ENCODE measurements at regions not wholly inside any gene's neighbourhood (a gene's known extent, or its start where the extent isn't known, plus 50 kb on each side); places are given as distances from the start of the nearest gene placed in this dataset.

GRCh38 chr13:99911965-99912566 lies 59.5 kb downstream of the ZIC5 start:
- Histone ChIP-seq H3K27ac (ENCODE audit: low read length) (no peak overlapping the region), H3K27me3 (ENCODE audit: control insufficient read depth, insufficient read depth, low read length) (peaks cover 54% of the 10 kb centered on the region), H3K4me1 (ENCODE audit: control insufficient read depth, insufficient read depth, low read length) (no peaks in the 10 kb centered on the region), H3K4me3 (ENCODE audit: low read length) (no peak overlapping the region), H3K9me3 (ENCODE audit: control insufficient read depth, low read depth, low read length) (no peaks in the 10 kb centered on the region), H3K36me3 (ENCODE audit: control insufficient read depth, insufficient read depth, low read length) (no peaks in the 10 kb centered on the region)
- WGBS (ENCODE audit: insufficient coverage, low lambda C conversion rate) = no CpG with 5 or more reads among the region's 8 CpGs
- no peak for DNase-seq

DNA sequence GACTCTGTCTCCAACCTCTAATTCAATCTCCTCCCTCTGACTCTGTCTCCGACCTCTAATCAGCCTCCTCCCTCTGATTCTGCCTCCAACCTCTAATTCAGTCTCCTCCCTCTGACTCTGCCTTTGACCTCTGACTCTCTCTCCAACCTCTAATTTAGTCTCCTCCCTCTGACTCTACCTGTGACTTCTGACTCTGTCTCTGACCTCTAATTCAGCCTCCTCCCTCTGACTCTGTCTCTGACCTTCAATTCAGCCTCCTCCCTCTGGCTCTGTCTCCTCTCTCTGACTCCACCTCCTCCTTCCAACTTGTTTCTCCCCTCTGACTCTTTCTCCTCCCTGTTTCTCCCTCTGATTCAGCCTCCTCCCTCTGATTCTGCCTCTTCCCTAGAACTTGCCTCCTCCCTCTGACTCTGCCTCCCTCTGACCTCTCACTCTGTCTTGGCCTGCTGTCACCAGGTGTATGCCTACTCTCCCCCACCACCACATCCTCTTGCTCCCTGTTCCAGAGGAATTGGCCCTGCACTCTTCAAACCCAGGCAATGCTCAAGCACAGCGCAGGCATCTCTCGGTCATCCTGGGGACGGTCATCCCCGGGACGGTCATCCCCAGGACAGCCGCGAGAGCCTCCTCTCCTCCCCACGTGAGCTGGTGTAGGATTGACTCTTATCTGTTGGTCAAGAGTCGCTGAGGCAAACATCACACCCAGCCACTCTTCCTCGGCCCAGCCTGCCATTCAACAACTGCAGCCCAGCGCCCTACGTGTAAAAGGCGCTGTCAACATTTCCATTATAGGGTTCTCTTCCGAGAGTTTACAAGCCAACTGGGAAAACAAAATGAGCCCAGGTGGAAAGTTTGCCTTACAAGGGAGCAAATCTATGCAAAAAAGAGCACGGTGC lies 60.2 kb downstream of the ZIC5 start:
- Histone ChIP-seq H3K36me3 (ENCODE audit: control insufficient read depth, insufficient read depth, low read length) (no peaks in the 10 kb centered on the region), H3K4me1 (ENCODE audit: control insufficient read depth, insufficient read depth, low read length) (no peaks in the 10 kb centered on the region), H3K4me3 (ENCODE audit: low read length) (no peak overlapping the region), H3K9me3 (ENCODE audit: control insufficient read depth, low read depth, low read length) (no peaks in the 10 kb centered on the region), H3K27ac (ENCODE audit: low read length) (no peak overlapping the region), H3K27me3 (ENCODE audit: control insufficient read depth, insufficient read depth, low read length) (peaks cover 54% of the 10 kb centered on the region)
- peak in 1 of 2 donors; percentile 27 for DNase-seq
- WGBS (ENCODE audit: insufficient coverage, low lambda C conversion rate) = 71% methylated on average over 1 of the region's 16 CpGs

- WGBS (ENCODE audit: insufficient coverage, low lambda C conversion rate) = no CpG with 5 or more reads among the region's 5 CpGs
- no peaks in the 10 kb centered on the region for H3K4me1 ChIP-seq (ENCODE audit: control insufficient read depth, insufficient read depth, low read length)
- H3K27ac ChIP-seq (ENCODE audit: low read length) = no peak overlapping the region
- no peak for DNase-seq
- H3K4me3 ChIP-seq (ENCODE audit: low read length) = no peak overlapping the region
- H3K27me3 ChIP-seq (ENCODE audit: control insufficient read depth, insufficient read depth, low read length) = peaks cover 45% of the 10 kb centered on the region
- H3K9me3 ChIP-seq (ENCODE audit: control insufficient read depth, low read depth, low read length) = no peaks in the 10 kb centered on the region
- H3K36me3 ChIP-seq (ENCODE audit: control insufficient read depth, insufficient read depth, low read length) = no peaks in the 10 kb centered on the region
These were observed 61.5 kb downstream of the ZIC5 start for GRCh38 chr13:99909836-99910619.

DNA sequence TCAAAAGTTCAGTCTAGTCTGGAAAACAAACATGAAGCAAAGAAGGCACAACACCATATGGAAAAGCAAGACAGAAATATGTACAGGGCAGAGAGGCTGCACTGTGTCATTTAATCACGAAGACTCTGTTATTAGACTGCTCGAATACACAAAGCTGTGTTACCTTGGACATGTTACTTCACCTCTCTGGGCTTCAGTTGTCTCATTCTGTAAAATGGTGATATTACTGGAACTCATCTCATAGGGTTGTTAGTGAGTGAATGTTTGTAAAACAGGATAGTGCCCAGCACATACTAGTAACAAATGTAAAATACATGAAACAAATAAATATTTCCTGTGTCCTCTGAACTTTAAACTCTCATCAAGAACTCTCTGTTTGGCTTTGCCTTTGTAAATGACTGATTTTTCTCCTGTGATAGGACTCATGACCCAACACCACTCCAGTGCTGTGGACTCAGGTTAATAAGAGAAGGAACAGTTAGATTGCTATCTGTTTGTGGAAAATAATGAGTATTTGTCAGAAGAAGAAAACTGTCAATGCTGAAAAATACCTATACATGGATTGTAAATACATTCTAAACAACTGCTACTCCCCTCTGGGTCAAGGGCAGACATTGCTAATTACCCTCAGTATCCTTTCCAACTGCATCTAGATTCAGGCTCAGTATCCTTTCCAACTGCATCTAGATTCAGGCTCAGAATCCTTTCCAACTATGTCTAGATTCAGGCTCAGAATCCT lies 62.3 kb downstream of the ZIC5 start:
- Histone ChIP-seq H3K4me1 (ENCODE audit: control insufficient read depth, insufficient read depth, low read length) (no peaks in the 10 kb centered on the region), H3K27ac (ENCODE audit: low read length) (no peak overlapping the region), H3K27me3 (ENCODE audit: control insufficient read depth, insufficient read depth, low read length) (peaks cover 45% of the 10 kb centered on the region), H3K36me3 (ENCODE audit: control insufficient read depth, insufficient read depth, low read length) (no peaks in the 10 kb centered on the region), H3K9me3 (ENCODE audit: control insufficient read depth, low read depth, low read length) (no peaks in the 10 kb centered on the region), H3K4me3 (ENCODE audit: low read length) (no peak overlapping the region)
- WGBS (ENCODE audit: insufficient coverage, low lambda C conversion rate) = no CpG with 5 or more reads among the region's 2 CpGs
- no peak for DNase-seq

GRCh38 chr13:99908140-99908803 lies 63.3 kb downstream of the ZIC5 start:
- no peaks in the 10 kb centered on the region for H3K36me3 ChIP-seq (ENCODE audit: control insufficient read depth, insufficient read depth, low read length)
- H3K27ac ChIP-seq (ENCODE audit: low read length) = no peak overlapping the region
- no peak for DNase-seq
- no CpG with 5 or more reads among the region's 5 CpGs for WGBS (ENCODE audit: insufficient coverage, low lambda C conversion rate)
- H3K27me3 ChIP-seq (ENCODE audit: control insufficient read depth, insufficient read depth, low read length) = peaks cover 39% of the 10 kb centered on the region
- H3K4me3 ChIP-seq (ENCODE audit: low read length) = no peak overlapping the region
- no peaks in the 10 kb centered on the region for H3K9me3 ChIP-seq (ENCODE audit: control insufficient read depth, low read depth, low read length)
- H3K4me1 ChIP-seq (ENCODE audit: control insufficient read depth, insufficient read depth, low read length) = no peaks in the 10 kb centered on the region

GRCh38 chr13:99907627-99908026 lies 63.9 kb downstream of the ZIC5 start:
- no peak overlapping the region for H3K27ac ChIP-seq (ENCODE audit: low read length)
- H3K4me1 ChIP-seq (ENCODE audit: control insufficient read depth, insufficient read depth, low read length) = no peaks in the 10 kb centered on the region
- no peak overlapping the region for H3K4me3 ChIP-seq (ENCODE audit: low read length)
- no CpG with 5 or more reads among the region's 7 CpGs for WGBS (ENCODE audit: insufficient coverage, low lambda C conversion rate)
- peaks cover 38% of the 10 kb centered on the region for H3K27me3 ChIP-seq (ENCODE audit: control insufficient read depth, insufficient read depth, low read length)
- H3K36me3 ChIP-seq (ENCODE audit: control insufficient read depth, insufficient read depth, low read length) = no peaks in the 10 kb centered on the region
- no peak for DNase-seq
- no peaks in the 10 kb centered on the region for H3K9me3 ChIP-seq (ENCODE audit: control insufficient read depth, low read depth, low read length)

GRCh38 chr13:99907038-99907437 lies 64.5 kb downstream of the ZIC5 start:
- WGBS (ENCODE audit: insufficient coverage, low lambda C conversion rate) = no CpG with 5 or more reads among the region's 2 CpGs
- no peak overlapping the region for H3K4me3 ChIP-seq (ENCODE audit: low read length)
- no peak for DNase-seq
- no peaks in the 10 kb centered on the region for H3K36me3 ChIP-seq (ENCODE audit: control insufficient read depth, insufficient read depth, low read length)
- H3K4me1 ChIP-seq (ENCODE audit: control insufficient read depth, insufficient read depth, low read length) = no peaks in the 10 kb centered on the region
- no peaks in the 10 kb centered on the region for H3K9me3 ChIP-seq (ENCODE audit: control insufficient read depth, low read depth, low read length)
- peaks cover 33% of the 10 kb centered on the region for H3K27me3 ChIP-seq (ENCODE audit: control insufficient read depth, insufficient read depth, low read length)
- H3K27ac ChIP-seq (ENCODE audit: low read length) = no peak overlapping the region

DNA sequence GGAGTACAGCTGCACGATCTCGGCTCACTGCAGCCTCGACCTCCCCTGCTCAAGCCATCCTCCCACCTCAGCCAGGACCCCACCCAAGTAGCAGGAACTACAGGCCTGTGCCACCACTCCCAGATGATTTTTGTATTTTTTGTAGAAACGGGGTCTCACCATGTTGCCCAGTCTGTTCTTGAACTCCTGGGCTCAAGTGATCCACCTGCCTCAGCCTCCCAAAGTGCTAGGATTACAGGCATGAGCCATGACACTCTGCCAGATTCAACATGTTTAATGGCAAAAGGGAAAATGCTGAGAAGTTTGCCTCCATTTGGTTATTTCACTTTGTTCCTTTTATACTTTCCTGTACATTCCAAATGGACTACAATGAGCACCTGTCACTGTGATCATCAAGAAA lies 65.8 kb downstream of the ZIC5 start:
- H3K9me3 ChIP-seq (ENCODE audit: control insufficient read depth, low read depth, low read length) = no peaks in the 10 kb centered on the region
- WGBS (ENCODE audit: insufficient coverage, low lambda C conversion rate) = no CpG with 5 or more reads among the region's 4 CpGs
- H3K36me3 ChIP-seq (ENCODE audit: control insufficient read depth, insufficient read depth, low read length) = no peaks in the 10 kb centered on the region

DNA sequence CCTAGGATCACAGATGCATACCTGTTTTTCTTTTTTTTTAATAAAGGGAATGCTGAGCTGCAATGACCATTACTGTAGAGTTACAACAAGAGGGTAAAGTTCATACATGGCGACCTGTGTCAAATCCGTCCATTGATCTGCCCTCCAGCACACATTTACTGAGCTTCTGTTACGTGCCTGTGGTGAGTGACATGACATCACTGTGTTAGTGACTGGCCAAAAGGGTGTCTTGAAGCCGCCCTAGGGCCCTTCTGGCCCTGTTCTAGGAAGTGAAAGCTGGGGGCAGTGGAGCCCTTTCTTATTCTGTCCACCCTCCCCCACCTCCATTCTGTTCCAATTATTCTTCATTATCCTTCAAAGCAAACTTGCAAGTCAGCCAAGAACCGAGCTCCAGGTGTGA lies 66.3 kb downstream of the ZIC5 start:
- H3K4me1 ChIP-seq (ENCODE audit: control insufficient read depth, insufficient read depth, low read length) = no peaks in the 10 kb centered on the region
- no peaks in the 10 kb centered on the region for H3K9me3 ChIP-seq (ENCODE audit: control insufficient read depth, low read depth, low read length)
- WGBS (ENCODE audit: insufficient coverage, low lambda C conversion rate) = 100% methylated on average over 1 of the region's 5 CpGs
- no peak overlapping the region for H3K4me3 ChIP-seq (ENCODE audit: low read length)
- H3K36me3 ChIP-seq (ENCODE audit: control insufficient read depth, insufficient read depth, low read length) = no peaks in the 10 kb centered on the region
- no peak overlapping the region for H3K27ac ChIP-seq (ENCODE audit: low read length)
- no peak for DNase-seq
- peaks cover 26% of the 10 kb centered on the region for H3K27me3 ChIP-seq (ENCODE audit: control insufficient read depth, insufficient read depth, low read length)

More for the DNA sequence above, 65.8 kb downstream of the ZIC5 start:
- H3K27ac ChIP-seq (ENCODE audit: low read length) = no peak overlapping the region
- DNase-seq = no peak
- H3K4me3 ChIP-seq (ENCODE audit: low read length) = no peak overlapping the region
- peaks cover 26% of the 10 kb centered on the region for H3K27me3 ChIP-seq (ENCODE audit: control insufficient read depth, insufficient read depth, low read length)
- H3K4me1 ChIP-seq (ENCODE audit: control insufficient read depth, insufficient read depth, low read length) = no peaks in the 10 kb centered on the region
